ENCODE measurements at regions not wholly inside any gene's neighbourhood (a gene's known extent, or its start where the extent isn't known, plus 50 kb on each side); places are given as distances from the start of the nearest gene placed in this dataset.

DNA sequence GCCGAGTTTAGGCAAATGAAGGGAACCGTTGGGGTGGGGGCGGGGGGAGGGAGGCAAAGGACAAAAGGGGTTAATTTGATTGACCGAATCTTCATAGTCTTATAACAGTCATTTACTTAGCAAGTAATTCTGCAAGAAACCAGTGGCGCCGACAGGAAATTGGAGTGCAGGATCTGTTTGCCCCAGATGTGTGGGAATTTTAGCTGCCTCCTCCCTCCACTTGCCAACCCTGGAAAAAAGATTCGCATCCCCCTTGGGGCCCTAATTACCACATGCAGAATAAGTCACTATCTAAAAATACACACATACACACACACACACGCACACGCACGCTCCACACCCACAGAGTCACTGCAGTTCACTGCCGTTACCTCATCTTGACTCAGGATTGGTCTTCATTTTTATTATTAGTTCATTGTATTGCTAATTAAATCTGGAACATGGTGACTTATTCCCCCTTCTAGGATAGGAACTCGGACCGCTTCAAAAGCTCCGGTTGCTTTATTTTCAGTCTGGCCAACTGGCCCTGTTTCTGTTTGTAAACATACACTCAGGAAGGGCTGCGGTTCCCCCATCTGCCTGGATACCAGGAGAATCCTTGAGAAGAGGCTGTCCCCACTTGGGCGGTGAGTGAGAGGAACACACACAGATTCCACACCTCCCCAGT is 241.6 kb upstream of the SALL1 start:
- no peak for DNase-seq (ENCODE audit: low read depth in 2 of 2)

DNA sequence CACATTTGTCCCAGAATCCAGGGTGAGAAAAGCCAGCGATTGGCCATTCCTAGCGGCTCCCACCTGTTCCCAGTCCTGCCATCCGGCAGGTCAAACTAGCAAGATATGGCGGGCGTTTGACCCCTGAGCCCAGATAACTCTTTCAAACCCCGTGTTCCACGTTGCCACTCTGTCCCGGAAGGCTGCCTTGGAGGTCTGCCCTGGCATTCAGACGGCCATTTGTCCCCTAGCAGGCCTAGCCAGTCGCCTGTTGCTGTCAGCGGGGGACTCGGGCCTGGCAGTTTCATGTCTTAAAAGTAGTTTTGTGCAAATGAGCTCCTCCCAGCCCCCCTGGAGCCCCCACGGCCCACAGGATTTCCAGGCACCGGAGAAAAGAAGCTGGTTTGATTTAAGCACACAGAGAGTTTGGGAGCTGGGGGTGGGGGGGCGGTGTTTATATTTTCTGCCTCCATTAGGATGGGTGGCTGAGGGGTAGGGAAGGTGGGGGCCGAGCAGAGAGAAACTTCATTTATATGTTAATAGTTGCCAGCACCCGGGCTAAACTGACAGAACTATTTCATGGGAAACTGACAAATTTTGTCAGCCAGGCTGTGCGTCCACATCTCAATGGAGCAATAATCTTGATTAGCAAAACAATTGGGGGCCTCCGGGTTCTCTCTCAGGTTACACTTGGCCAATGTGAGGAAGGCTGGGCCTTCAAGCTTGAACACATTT is 240.9 kb upstream of the SALL1 start:
- no peak for DNase-seq (ENCODE audit: low read depth in 2 of 2)

DNA sequence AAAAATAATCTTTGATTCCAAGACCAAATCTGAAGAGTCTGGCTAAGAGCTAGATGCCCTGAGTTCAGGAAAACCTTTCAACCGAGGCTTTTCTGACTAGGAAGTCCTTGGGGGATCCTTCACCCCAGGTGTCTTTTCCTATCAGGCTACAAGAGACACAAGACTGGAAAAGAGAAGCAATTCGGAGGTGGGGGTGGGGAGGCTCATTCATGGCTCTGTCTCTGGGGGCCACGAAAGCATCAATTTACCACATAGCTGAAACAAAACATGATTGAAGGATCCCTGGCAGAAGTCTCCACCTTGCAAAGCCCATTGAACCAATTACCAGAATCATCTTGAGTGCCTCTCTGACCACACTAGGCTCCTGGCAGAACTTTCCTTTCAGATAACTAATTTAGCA is 239.8 kb upstream of the SALL1 start:
- DNase-seq (ENCODE audit: low read depth in 2 of 2), result no peak

DNA sequence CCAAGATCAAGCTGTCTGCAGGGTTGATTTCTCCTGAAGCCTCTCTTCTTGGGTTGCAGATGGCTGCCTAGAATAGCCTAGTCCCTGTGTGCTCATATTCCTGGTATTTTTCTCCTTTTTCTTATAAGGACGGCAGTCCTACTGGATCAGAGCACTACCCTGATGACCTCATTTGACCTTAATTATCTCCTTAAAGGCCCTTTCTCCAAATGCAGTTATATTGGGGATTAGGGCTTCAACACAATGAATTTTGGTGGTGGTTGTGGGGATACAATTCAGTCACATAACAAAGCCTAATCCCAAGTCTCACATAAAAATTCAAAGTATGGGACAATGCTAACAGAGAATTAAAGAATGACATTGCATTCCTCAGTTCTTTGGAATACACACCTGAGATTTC is 238.8 kb upstream of the SALL1 start:
- no peak for DNase-seq (ENCODE audit: low read depth in 2 of 2)

DNA sequence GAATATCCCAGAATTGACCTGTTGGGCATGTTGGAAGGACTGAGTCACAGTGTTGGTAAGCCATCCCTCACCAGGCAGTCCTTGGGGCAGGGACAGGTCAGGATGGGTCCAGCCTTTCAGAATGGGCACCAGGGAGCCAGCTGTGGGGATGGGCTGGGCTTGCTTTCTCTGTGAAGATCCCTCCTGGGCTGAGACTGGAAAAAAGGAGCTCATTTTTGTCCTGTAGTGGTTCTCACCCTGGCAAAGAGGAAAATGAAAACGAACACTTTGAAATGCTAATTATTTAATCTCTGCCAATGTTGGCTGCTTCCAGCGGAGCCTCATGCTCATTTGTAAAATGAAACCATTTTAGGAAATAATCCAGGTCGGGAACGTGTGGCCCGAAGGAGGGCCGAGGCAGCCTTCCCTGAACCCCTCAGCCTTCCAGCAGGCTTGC is 237.5 kb upstream of the SALL1 start:
- DNase-seq (ENCODE audit: low read depth in 2 of 2), result no peak

DNA sequence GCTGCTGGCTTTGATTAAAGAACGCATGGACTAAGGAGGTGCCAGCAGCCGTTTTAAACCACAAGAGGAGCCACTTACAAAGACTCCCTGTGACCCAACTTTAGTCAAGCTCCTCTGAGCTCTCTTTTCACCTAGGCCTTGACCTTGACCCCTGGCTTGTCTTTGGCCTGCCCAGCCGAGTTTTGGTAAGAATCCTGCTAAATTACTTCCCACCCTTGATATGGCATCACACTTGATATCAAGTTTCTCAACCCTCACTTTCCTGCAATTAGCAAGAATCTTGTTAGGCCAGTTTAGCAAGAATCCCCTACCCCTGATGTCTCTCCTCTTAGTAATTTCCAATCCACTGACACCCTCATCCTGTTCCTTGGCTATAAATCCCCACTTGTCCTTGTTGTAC is 232.8 kb upstream of the SALL1 start:
- no peak for DNase-seq (ENCODE audit: low read depth in 2 of 2)

DNA sequence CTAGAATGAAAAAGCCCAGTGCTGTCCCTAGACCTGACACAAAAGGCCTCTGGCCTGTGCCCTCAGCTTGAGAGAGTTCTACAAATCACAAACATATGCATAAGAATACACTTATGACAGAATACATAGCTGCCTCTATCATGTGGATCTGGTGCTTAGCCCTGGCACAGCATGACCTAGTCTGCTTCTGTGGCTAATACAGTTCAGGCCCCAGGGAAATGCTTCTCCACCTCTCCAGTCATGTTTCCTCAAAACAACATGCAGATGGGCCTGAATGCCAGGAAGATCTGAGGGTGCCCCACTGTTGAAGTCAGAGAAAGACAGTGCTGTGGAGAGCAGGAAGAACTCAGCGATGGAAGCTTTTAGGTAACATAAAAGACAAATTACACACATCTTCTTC is 231.9 kb upstream of the SALL1 start:
- DNase-seq (ENCODE audit: low read depth in 2 of 2), result no peak

DNA sequence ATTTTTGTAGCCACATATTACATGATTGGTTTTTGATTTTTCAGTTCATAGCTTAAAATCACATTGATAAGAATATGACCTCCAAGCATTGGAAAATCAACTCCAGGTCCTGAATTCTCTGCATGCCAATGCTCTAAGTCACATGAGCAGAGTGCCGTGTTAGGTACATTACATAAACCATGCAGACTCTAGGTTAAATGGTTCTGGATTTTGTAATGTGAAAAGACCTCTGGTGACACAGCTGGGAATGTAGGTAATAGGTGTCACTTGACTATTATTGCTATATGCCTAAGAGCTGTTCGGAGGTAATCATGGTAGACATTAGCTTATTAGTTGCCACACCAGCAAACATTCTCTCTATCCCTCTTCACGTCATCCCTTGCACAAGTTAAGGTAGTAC is 231.1 kb upstream of the SALL1 start:
- DNase-seq (ENCODE audit: low read depth in 2 of 2), result no peak

DNA sequence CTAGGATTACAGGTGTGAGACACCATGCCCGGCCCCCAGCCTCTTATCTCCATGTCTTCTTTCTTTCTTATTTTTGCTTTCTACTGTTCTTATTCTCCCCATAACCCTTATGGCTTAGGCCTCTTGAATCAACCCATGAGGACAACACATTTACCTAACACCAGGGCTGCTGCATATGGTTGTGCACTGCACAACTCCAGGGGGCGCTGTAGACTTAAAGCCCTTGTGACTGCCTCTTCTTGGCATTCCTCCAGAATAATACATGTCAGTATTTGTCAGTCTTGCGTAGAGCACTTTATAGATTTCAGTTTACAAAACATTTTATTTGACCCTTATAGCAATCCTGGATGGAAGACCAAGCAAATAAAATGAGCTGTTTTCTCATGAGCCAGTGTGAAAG is 225.0 kb upstream of the SALL1 start:
- DNase-seq (ENCODE audit: low read depth in 2 of 2), result no peak

DNA sequence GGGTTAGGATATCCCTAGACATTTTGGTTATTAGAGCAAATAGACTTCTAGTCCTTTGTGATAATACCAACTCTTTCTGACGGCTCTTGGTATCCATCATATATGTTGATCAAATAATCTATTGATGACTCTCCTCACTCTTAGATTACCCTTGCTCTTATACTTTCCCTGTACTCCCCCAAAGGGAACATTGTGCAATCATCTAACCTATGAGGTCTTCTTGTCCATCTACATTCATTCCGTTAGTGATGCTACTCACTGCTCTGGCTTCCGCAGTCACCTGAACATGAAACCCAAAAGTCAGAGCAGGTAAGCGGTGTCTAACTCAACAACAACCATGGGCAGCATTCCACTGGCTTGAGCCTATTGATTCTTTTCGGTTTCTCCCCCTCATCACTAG is 223.7 kb upstream of the SALL1 start:
- no peak for DNase-seq (ENCODE audit: low read depth in 2 of 2)

DNA sequence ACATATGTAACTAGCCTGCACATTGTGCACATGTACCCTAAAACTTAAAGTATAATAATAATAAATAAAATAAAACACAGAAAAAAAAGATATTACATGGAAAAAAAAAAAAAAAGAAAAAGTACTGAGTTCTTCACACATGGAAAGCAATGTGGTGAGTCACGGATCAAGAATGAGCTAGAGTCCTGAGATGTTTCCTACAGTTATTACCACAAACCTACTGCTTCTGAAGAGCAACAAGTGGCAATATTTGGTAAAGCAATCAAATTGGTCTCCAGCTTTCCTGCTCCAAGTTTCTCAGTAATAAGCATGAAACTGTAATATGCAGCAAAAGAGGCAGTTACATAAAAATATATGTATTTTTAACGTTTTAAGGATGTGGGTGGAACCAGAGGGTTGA is 223.3 kb upstream of the SALL1 start:
- no peak for DNase-seq (ENCODE audit: low read depth in 2 of 2)

DNA sequence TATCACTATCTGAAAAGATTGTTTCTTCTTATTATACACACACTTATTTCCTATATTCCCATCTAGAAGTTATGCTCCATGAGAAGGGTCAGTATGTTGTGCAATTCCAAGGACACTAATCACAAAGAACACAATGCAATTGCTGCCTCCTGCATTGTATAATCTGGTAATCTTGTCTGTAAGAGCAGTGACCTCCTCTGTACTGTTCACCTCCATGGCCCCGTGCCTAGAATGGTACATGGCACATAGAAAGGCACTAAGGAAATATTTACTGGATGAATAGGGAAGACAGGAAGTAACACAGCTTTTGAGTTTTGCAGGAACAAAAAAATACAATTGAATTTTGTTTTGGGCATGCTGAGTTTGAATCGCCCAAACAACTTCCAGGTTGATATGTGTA is 214.6 kb upstream of the SALL1 start:
- no peak for DNase-seq (ENCODE audit: low read depth in 2 of 2)

DNA sequence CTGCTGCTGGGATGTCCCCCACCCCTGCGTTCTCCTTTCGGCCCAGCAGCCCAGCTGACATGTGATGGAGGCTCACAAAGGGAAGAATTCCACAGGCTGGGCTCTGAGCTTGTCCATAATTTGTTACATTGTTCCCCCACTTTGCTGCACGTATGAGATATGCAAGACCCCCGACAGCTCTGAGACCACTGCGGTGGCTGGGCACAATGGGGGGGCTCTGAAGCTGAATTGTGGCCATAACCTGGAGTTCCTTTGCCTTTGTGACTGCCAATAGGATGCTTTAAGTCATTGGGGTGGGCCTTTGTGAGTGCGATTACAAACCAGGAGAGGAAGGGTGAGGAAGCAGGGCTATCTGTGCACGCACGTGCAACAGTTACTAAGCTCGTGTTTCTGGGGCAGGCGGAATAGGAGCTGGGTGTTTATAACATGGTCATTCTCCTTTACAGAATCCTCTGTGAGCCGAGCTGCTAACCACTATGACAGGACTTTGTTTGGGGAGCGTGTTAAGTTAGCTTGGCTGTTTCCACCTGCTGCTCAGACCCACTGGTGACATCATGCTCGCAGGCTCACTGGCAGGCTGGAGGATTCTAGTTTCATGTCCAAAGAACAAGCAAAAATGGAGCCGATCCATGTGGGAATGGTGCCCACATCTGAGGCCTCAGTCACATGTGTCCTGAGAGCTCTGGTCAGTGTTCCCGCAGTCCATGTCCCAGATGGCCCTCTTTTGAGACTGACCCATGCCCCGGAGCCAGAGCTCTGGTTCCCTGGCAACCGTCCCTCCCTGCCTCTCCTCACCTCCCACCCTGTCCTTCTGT is 208.3 kb upstream of the SALL1 start:
- no peak for DNase-seq (ENCODE audit: low read depth in 2 of 2)

DNA sequence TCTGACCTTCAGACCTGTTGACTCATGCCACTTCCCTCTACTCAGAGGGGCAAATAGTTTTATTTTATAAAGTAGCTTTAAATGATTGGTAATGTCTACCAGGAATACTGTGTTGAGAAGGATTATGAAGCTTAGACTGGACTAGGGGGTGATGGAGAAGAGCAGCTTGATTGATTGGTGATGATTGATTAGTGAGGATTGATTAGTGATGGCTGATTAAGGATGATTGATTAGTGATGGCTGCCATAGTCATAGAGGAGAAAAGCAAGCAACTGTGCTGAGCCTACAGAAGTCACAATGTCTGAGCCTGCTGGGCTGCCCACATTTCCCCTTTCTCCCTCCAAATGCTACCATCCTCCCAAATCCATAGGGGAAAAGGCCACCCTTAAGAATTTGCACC is 206.8 kb upstream of the SALL1 start:
- DNase-seq (ENCODE audit: low read depth in 2 of 2), result no peak

DNA sequence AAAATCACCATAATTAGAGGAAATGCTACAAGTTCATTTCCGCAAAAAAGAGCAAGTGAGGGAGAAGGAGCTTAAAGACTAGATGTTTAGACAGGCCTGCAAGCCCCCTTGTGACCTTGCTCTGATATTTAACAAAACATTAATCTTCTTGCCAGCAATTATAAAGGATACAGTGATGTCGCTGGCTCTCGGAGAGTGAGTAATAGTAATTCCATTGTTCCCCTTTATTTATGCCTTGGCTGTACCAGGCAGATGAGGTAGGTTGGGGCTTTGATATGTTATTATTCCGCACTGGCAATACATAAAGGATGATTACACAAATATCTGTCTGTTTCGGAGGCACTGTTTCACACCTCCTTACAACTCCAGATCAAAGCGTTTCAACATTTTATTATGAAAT is 204.8 kb upstream of the SALL1 start:
- no peak for DNase-seq (ENCODE audit: low read depth in 2 of 2)

DNA sequence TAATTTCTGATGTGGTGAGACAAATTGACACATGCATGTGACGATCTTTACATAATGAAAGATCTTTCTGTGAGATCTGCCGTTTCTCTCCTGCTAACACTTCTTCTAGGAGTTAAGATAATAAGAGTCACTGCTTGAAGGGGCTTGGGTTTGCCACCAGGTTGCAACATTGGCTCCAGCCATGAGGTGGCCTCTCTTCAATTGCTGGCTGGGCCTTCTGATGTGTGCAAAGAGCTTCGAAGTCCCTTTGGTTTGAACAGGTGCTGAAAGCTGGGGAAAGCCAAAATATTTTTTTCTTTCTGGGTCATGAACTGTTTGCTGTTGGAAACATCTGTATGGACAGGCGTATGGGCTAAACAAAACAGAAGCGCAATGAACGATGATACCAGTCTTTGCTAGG is 204.1 kb upstream of the SALL1 start:
- DNase-seq (ENCODE audit: low read depth in 2 of 2), result no peak

DNA sequence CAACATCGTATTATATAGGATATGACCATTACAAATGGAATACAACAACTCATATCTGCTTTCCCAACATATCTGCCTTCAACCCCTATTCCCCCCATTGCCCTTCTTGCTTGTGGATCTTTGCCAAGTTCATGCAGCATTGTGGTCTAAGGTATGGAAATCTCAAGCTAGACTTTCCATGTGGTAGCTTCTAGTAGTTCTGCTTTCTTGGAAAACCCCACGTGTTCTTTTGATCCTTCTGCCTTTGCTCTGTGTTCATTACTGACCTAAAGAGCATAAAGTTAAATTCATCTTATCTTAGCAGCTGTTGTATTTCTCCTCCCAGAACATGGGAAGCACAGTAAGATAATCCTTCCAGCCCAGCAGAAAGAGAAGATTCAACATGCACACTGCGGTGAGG is 202.0 kb upstream of the SALL1 start:
- no peak for DNase-seq (ENCODE audit: low read depth in 2 of 2)

DNA sequence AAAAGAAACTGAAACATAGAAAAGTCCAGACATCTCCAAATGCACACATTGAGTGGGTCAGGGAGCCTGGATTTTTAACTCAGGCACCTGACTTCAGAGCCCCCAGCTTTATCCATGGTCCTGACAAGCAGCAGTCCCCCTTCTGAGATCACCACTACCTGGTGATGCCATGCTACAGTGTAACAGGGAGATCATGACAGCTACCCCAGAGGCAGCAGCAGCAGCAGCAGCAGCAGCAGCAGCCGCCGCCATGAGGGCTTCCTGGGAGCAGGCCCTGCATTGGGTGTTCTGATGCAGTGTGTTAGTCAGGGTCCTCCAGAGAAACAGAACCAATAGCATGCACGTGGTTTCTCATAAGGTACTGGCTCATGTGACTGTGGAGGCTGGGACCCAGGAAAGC is 198.6 kb upstream of the SALL1 start:
- DNase-seq (ENCODE audit: low read depth in 2 of 2), result no peak

DNA sequence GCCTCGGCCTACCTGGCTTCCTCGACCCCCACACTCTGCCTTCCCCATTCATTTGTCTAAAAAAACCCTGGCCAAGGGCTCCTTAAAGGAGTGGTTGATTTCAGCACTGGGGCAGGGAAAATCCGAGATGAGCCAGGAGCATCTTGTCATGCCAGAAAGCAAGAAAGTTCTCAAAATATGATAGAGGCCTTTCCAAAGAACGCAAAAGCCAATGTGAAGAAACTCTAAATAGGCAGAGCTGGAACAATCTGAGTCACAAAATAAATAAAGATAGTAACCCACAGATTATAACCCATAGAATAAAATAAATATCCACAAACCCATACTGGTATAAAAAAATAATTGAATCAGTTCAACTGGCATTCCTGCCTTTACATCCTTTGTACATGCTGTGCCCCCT is 192.3 kb upstream of the SALL1 start:
- DNase-seq (ENCODE audit: low read depth in 2 of 2), result no peak

DNA sequence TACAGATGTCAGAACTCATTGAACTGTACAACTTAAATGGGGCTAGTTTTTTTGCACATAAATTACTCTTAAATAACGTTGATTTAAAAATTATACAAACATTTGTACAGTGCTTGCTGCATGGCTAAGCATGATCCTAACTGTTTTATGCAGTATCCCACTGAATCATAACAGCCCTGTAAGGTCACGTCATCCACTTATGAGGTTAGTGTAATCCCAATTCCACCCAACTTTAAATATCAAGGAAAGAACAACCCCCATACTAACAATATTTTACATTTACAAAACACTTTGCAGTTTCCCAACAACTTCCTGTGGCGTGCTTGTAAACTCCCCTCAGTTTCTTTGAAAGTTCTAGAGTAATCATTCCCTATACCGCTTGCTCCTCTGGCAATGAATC is 190.1 kb upstream of the SALL1 start:
- no peak for DNase-seq (ENCODE audit: low read depth in 2 of 2)

DNA sequence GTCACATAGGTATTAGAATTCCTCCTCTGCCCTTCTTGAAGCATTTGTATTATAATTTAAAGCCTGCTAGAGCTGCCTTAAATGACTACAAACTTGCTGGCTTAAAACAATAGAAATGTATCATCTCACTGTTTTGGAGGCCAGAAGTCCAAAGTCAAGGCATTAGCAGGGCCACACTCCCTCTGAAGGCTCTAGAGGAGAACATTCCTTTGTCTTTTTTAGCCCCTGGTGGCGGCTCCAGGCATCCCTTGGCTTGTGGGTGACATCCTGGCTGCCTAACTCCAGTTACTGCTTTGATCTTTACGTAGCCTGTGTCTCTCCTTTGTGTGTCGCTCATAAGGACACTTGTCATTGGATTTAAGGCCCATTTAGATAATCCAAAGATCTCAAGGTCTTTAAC is 186.6 kb upstream of the SALL1 start:
- DNase-seq (ENCODE audit: low read depth in 2 of 2), result no peak

DNA sequence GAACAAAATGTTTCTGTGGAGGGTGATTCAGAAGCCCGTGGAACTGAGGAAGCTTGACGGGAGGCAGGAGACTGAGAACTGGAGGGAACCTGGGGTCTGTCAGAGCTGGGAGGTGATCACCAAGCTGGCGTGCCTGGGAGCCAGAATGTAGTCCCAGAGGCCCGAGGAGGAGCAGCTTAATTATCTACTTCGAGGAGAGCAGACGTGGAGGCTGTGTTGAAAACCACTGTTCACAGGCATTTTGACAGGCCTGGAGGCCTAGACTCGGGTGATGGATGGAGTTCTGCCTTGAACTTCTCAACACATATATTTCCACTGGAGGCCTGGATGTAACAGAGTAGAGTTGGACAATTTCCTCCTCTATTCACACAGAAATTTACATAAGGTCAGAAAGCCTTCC is 177.7 kb upstream of the SALL1 start:
- no peak for DNase-seq (ENCODE audit: low read depth in 2 of 2)

DNA sequence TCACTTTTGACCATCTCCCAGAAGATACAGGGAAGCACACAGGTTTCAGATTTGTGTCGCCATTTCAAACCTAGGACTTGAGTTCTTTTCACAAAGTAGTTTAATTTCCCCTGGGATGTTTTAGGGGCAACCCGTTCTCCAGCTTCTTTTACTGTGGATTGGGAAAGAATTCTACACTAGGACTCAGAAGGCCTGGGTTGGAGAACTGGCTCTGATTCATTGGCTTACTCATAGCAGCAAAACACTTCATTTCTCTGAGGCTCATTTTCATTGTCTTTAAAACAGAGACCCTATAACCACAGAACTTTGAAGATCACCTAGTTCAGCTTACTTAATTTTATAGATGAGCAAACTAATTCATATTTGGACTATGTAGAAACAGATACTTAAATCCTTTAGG is 175.9 kb upstream of the SALL1 start:
- DNase-seq (ENCODE audit: low read depth in 2 of 2), result no peak

Data from stimulated activated CD4-positive, alpha-beta T cell treated with anti-CD3 and anti-CD28 coated beads, Interleukin-1b, Interleukin-23, amount 100 ng/mL, for 4 hours (primary cell).